Nephron progenitor cell (in vitro differentiated cells): ENCODE measurements at regions not wholly inside any gene's neighbourhood (a gene's known extent, or its start where the extent isn't known, plus 50 kb on each side); places are given as distances from the start of the nearest gene placed in this dataset.

Source experiments
- DNase-seq: peaks from one replicate; pipeline ENCODE4 v3.0.0; 2021
- H3K27ac Mint-ChIP-seq: 2 replicates; pipeline ENCODE4 v1.8.0; 2021; ENCODE audit warnings: mild to moderate bottlenecking, moderate library complexity, mixed read lengths
- H3K27me3 Mint-ChIP-seq: 2 replicates; pipeline ENCODE4 v1.8.0; 2021; ENCODE audit warnings: mild to moderate bottlenecking, low read depth, mixed read lengths; ENCODE audit not compliant: poor library complexity
- H3K36me3 Mint-ChIP-seq: 2 replicates; pipeline ENCODE4 v1.8.0; 2021; ENCODE audit warnings: low read depth, mixed read lengths
- H3K4me1 Mint-ChIP-seq: 2 replicates; pipeline ENCODE4 v1.8.0; 2021; ENCODE audit warnings: mixed read lengths
- H3K4me3 Mint-ChIP-seq: 2 replicates; pipeline ENCODE4 v1.8.0; 2021; ENCODE audit warnings: mild to moderate bottlenecking, moderate library complexity, mixed read lengths
- H3K9me3 Mint-ChIP-seq: 2 replicates; pipeline ENCODE4 v1.8.0; 2021; ENCODE audit warnings: mild to moderate bottlenecking, moderate library complexity, mixed read lengths
- CTCF ChIP-seq: fragments of 200-600 bp; sonication (generic); IDR thresholded peaks from 2 replicates; pipeline ENCODE4 v1.5.0; 2021; ENCODE audit warnings: antibody characterized with exemption

DNA sequence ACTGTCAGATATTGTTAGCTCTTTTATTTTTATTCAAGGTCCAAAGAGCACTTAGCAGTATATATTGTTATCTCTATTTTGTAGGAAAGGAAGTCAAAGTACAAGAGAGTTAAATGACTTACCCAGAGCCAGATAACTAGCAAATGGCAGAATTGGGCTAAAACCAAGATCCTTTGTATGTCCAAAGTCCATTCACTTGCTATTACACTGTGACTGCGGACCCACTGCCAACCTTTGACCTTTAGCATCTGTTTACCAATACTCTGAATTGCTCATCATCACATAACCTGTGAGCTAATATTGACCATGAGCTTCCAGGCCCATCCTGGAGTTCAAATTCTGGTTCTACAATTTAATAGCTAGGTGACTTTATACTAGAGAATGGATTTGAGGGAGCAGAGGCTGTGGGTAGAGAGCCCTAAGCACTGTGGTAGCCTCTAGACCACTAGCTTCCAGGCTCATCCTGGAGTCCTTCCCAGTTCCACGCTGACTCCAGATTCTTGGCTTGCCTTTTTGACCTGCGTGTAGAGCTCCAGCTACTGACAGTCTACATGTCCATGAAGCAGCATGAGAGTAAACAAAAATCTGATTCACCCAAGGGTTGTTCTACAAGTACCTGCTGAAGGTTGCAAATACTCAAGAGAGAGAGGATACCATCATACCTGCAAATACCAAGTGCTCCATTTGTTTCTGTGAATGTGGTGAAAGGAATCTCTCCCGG, 424.0 kb downstream of the SH3GL2 start:
- Mint-ChIP-seq H3K4me3 (no peak overlapping the region), H3K9me3 (no peaks in the 10 kb centered on the region), H3K27ac (no peak overlapping the region)

DNA sequence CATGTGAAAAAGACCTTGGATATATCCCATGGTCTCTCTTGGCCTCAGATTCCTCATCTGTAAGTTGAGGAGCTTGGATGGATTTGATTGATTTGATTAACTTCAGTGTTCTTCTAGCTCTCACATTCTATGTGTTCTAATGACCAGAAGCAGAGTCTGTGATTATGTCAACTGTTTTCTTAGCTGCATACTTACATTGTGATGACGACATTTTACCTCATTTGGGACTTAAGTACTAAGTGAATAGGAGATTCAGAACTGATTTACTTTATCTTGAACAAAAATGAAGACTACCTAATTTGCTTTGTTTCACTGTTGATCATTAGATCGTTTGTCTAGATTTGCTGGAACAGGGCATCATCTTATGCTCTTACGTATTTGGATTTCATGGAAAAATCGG, 427.7 kb downstream of the SH3GL2 start:
- Mint-ChIP-seq H3K9me3 (no peaks in the 10 kb centered on the region), H3K4me3 (no peak overlapping the region), H3K27ac (no peak overlapping the region), H3K36me3 (no peaks in the 10 kb centered on the region), H3K4me1 (no peaks in the 10 kb centered on the region), H3K27me3 (no peaks in the 10 kb centered on the region)
- no peak for TF ChIP-seq CTCF
- no peak for DNase-seq

More for the DNA sequence above, 424.0 kb downstream of the SH3GL2 start:
- no peak for DNase-seq
- no peaks in the 10 kb centered on the region for H3K4me1 Mint-ChIP-seq
- TF ChIP-seq CTCF: no peak
- H3K27me3 Mint-ChIP-seq: no peaks in the 10 kb centered on the region
- H3K36me3 Mint-ChIP-seq: no peaks in the 10 kb centered on the region

DNA sequence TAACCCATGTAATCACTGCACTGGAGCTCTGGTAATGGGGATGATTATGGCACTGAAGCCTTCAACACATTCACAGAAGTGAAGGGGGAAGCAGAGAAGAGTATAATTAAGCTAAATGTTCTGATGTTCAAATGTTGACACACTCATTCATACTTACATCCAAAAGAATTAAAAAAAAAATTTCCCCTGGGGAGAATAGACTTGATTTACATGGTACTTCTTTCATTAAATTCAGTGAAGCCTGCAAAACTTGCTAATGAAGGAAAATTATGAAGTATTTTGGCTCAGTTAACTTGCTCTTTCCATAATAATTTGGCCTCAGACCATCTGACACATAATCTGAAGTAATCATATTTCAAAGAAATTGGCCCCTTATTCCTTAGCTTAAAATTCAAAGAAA, 428.8 kb downstream of the SH3GL2 start:
- H3K4me1 Mint-ChIP-seq: no peaks in the 10 kb centered on the region
- no peak for DNase-seq
- H3K36me3 Mint-ChIP-seq: no peaks in the 10 kb centered on the region
- H3K9me3 Mint-ChIP-seq: no peaks in the 10 kb centered on the region
- no peaks in the 10 kb centered on the region for H3K27me3 Mint-ChIP-seq
- H3K27ac Mint-ChIP-seq: no peak overlapping the region
- H3K4me3 Mint-ChIP-seq: no peak overlapping the region
- no peak for TF ChIP-seq CTCF

DNA sequence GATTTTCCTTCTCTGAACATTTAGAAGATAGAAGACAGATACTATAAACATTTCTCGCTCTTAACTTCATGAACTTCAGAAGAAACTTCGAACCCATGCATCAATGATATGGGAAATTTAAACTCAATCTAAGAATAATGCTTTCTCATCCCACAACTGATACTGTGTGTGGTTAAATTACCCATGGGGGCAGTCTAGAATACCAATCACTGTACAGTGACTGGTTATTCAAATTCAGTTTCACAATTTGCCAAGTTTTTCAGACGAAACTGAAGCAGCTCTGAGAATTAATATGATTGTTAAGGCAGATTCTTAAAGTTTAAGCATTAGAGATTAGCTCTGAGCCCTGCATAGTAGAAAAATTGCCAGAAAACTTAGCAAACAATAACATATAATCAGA, 431.0 kb downstream of the SH3GL2 start:
- no peaks in the 10 kb centered on the region for H3K27me3 Mint-ChIP-seq
- H3K9me3 Mint-ChIP-seq: no peaks in the 10 kb centered on the region
- H3K4me1 Mint-ChIP-seq: no peaks in the 10 kb centered on the region
- no peaks in the 10 kb centered on the region for H3K36me3 Mint-ChIP-seq
- H3K27ac Mint-ChIP-seq: no peak overlapping the region
- DNase-seq: no peak
- no peak for TF ChIP-seq CTCF
- H3K4me3 Mint-ChIP-seq: no peak overlapping the region

DNA sequence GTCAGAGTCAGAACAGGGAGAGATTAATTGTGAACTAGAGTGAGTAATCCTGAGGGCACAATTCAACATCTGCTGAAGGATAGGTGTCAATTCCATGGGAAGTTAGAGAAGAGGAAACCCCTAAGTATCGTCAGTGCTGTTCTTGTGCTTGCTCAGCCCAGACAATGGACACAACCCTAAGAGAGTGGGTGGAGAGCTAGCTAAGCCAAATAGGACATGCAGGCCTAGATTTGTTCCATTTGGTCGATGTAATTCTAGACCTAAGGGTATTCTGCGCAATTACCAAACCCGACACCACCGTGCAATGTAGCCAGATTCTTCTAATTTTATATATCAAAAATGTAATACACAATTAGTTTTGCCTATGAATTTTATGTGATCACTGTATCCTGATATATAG, 431.6 kb downstream of the SH3GL2 start:
- DNase-seq: no peak
- Mint-ChIP-seq H3K36me3 (no peaks in the 10 kb centered on the region), H3K9me3 (no peaks in the 10 kb centered on the region), H3K27me3 (no peaks in the 10 kb centered on the region), H3K4me1 (no peaks in the 10 kb centered on the region), H3K27ac (no peak overlapping the region), H3K4me3 (no peak overlapping the region)
- no peak for TF ChIP-seq CTCF

GRCh38 chr9:18012170-18012569, 433.3 kb downstream of the SH3GL2 start:
- no peaks in the 10 kb centered on the region for H3K4me1 Mint-ChIP-seq
- H3K27me3 Mint-ChIP-seq: no peaks in the 10 kb centered on the region
- H3K9me3 Mint-ChIP-seq: no peaks in the 10 kb centered on the region
- no peak for TF ChIP-seq CTCF
- no peak overlapping the region for H3K27ac Mint-ChIP-seq
- H3K4me3 Mint-ChIP-seq: no peak overlapping the region
- H3K36me3 Mint-ChIP-seq: no peaks in the 10 kb centered on the region
- DNase-seq: no peak
